Type B pancreatic cell (in vitro differentiated cells): ENCODE measurements at regions not wholly inside any gene's neighbourhood (a gene's known extent, or its start where the extent isn't known, plus 50 kb on each side); places are given as distances from the start of the nearest gene placed in this dataset.

Experiments used
- DNase-seq: peaks from one replicate; pipeline ENCODE4 v3.0.0; 2021; ENCODE audit warnings: mixed read lengths; ENCODE audit not compliant: unreplicated experiment; ENCODE audit errors: extremely low spot score
- H3K27ac Mint-ChIP-seq: 2 replicates; pipeline ENCODE4 v1.8.0; 2021; ENCODE audit warnings: mild to moderate bottlenecking, mixed read lengths
- H3K27me3 Mint-ChIP-seq: 2 replicates; pipeline ENCODE4 v1.8.0; 2021; ENCODE audit warnings: mixed read lengths
- H3K36me3 Mint-ChIP-seq: 2 replicates; pipeline ENCODE4 v1.8.0; 2021; ENCODE audit warnings: mixed read lengths
- H3K4me1 Mint-ChIP-seq: one replicate; pipeline ENCODE4 v1.8.0; 2021; ENCODE audit warnings: mixed read lengths; ENCODE audit not compliant: unreplicated experiment
- H3K4me3 Mint-ChIP-seq: 2 replicates; pipeline ENCODE4 v1.8.0; 2021; ENCODE audit warnings: mild to moderate bottlenecking, mixed read lengths
- H3K9me3 Mint-ChIP-seq: 2 replicates; pipeline ENCODE4 v1.8.0; 2021; ENCODE audit warnings: mixed read lengths
- TF ChIP-seq, protein P1 (sequence below): fragments of 200-600 bp; sonication (generic); conservative IDR thresholded peaks from 2 replicates; pipeline ENCODE4 v1.5.0; 2021; ENCODE audit warnings: antibody characterized with exemption, mild to moderate bottlenecking

DNA sequence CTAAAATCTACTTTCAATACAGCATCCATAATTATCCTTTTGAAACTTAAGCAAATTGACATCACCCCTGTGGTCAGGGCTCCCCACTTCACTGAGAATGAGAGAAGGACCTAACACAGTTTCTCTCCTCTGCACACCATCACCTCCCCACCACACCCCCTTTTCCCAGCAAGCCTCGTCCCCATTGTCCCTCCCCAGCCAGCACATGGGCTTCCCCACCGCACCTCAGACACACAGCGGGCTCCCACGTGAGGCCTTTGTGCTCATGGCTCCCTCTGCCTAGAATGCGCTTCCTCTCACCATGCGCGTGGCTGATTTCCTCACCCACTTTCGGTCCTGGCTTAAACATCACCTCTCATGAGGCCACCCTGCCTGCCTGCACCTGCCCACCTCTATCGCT is 639.0 kb upstream of the FRG1 start:
- Mint-ChIP-seq H3K36me3 (no peaks in the 10 kb centered on the region), H3K27ac (no peak overlapping the region), H3K9me3 (no peaks in the 10 kb centered on the region), H3K27me3 (no peaks in the 10 kb centered on the region), H3K4me3 (no peak overlapping the region), H3K4me1 (no peaks in the 10 kb centered on the region)
- TF ChIP-seq, protein P1, sequence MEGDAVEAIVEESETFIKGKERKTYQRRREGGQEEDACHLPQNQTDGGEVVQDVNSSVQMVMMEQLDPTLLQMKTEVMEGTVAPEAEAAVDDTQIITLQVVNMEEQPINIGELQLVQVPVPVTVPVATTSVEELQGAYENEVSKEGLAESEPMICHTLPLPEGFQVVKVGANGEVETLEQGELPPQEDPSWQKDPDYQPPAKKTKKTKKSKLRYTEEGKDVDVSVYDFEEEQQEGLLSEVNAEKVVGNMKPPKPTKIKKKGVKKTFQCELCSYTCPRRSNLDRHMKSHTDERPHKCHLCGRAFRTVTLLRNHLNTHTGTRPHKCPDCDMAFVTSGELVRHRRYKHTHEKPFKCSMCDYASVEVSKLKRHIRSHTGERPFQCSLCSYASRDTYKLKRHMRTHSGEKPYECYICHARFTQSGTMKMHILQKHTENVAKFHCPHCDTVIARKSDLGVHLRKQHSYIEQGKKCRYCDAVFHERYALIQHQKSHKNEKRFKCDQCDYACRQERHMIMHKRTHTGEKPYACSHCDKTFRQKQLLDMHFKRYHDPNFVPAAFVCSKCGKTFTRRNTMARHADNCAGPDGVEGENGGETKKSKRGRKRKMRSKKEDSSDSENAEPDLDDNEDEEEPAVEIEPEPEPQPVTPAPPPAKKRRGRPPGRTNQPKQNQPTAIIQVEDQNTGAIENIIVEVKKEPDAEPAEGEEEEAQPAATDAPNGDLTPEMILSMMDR: no peak
- no peak for DNase-seq

DNA sequence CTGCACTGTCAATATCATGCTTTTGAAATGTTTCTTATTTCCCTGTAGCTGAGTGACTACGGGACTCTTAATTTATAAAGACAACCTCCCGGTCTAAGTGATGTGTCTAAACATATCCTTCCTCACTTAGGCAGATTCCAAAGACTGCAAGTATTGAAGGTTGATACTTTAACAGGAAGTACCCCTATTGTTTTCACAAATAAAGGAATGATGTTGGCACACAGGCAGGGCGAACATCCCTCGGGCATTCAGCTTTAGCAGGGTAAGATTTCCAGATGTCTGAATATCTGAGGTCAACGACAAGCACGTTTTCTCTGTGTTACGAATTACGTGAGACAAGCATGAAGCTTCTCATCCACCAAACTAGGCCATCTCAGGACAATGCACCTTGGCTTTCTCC is 638.0 kb upstream of the FRG1 start:
- no peak overlapping the region for H3K4me3 Mint-ChIP-seq
- H3K27me3 Mint-ChIP-seq: no peaks in the 10 kb centered on the region
- no peak overlapping the region for H3K27ac Mint-ChIP-seq
- H3K36me3 Mint-ChIP-seq: no peaks in the 10 kb centered on the region
- H3K9me3 Mint-ChIP-seq: no peaks in the 10 kb centered on the region
- no peak for DNase-seq
- H3K4me1 Mint-ChIP-seq: no peaks in the 10 kb centered on the region
- TF ChIP-seq, protein P1: no peak

GRCh38 chr4:189304167-189304566 is 636.5 kb upstream of the FRG1 start:
- TF ChIP-seq, protein P1: no peak
- Mint-ChIP-seq H3K36me3 (no peaks in the 10 kb centered on the region), H3K27me3 (no peaks in the 10 kb centered on the region), H3K9me3 (no peaks in the 10 kb centered on the region), H3K4me1 (no peaks in the 10 kb centered on the region), H3K4me3 (no peak overlapping the region), H3K27ac (no peak overlapping the region)
- no peak for DNase-seq

DNA sequence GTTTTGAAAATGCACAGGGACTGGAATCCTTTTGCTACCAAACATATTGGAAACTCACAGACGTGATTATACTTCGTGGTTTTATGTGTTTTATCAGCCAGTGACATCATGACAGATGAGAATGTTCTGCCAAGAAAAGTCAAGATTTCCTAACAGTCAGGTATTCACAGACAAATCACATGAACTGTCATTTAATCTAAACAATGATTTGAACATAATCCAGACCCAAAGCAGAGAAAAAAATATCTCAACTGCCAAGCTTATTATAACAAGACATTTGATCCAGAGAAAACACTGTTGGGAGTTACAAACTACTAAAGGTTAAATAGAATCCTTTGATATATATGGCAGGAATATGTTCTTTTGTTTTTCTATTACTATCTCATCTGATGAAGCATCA is 635.9 kb upstream of the FRG1 start:
- no peaks in the 10 kb centered on the region for H3K9me3 Mint-ChIP-seq
- no peaks in the 10 kb centered on the region for H3K27me3 Mint-ChIP-seq
- H3K27ac Mint-ChIP-seq: no peak overlapping the region
- no peak overlapping the region for H3K4me3 Mint-ChIP-seq
- no peaks in the 10 kb centered on the region for H3K36me3 Mint-ChIP-seq
- TF ChIP-seq, protein P1: no peak
- H3K4me1 Mint-ChIP-seq: no peaks in the 10 kb centered on the region
- no peak for DNase-seq

DNA sequence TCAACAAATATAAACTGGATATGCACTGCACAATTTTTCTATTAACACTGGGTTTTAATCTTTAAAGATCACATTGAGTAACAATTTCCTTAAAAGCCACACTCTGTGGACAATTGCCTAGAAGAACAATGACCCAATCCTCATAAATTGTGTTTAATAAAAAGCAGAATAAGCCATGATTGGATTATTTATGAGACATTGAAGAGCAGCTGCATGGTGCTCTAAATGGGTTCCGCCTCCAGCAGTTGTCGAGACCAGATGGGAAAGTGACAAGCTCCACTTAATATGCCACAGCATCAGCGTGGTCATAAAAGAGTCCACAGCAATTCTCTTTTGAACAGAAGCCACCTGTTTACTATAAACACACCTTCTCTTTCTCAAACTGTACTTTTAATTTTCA is 635.2 kb upstream of the FRG1 start:
- DNase-seq: no peak
- Mint-ChIP-seq H3K27ac (no peak overlapping the region), H3K36me3 (no peaks in the 10 kb centered on the region), H3K4me1 (no peaks in the 10 kb centered on the region), H3K27me3 (no peaks in the 10 kb centered on the region), H3K4me3 (no peak overlapping the region), H3K9me3 (no peaks in the 10 kb centered on the region)
- TF ChIP-seq, protein P1: no peak

DNA sequence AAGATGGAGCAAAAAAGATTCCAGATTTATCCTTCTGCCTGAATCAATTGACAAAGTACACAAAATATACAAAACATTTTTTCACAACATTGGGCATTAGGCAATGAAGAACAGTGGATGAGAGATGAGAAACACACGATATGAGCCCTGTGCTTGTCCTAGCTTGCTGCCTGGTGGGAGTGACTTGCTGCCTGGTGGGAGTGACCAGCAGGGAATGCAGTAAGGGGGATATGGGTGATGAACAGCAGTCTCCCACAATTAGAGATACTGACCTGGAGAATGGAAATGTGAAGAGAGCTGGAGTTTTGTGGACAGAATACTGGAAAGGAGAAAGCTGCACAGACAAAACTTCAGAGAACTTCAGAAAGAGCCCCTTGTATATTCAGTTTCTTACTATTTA is 629.4 kb upstream of the FRG1 start:
- no peaks in the 10 kb centered on the region for H3K27me3 Mint-ChIP-seq
- DNase-seq: no peak
- no peak overlapping the region for H3K4me3 Mint-ChIP-seq
- no peaks in the 10 kb centered on the region for H3K4me1 Mint-ChIP-seq
- H3K27ac Mint-ChIP-seq: no peak overlapping the region
- TF ChIP-seq, protein P1: no peak
- H3K36me3 Mint-ChIP-seq: peaks cover 3% of the 10 kb centered on the region
- peaks cover 10% of the 10 kb centered on the region for H3K9me3 Mint-ChIP-seq
